Prostate gland (tissue), 2 donors: ENCODE measurements at regions not wholly inside any gene's neighbourhood (a gene's known extent, or its start where the extent isn't known, plus 50 kb on each side); places are given as distances from the start of the nearest gene placed in this dataset.

Source experiments
- DNase-seq: peaks from one replicate; pipeline ENCODE4 v3.0.0-alpha.2; 2019; ENCODE audit warnings: low spot score
- H3K27ac ChIP-seq, 2 donors: fragments of 200-600 bp; sonication (generic); 2 replicates each; pipeline ENCODE4 v1.5.1; 2017 to 2019
- H3K27me3 ChIP-seq: fragments of 200-600 bp; sonication (generic); replicated peaks from 2 replicates; pipeline ENCODE4 v1.5.1; 2019; ENCODE audit not compliant: insufficient read depth
- H3K36me3 ChIP-seq, 2 donors: fragments of 200-600 bp; sonication (generic); 1 replicate in 1 of 2; 2 replicates in 1 of 2; pipeline versions ENCODE4 v1.5.1 to v1.8.1; 2017 to 2019
- H3K4me1 ChIP-seq: fragments of 200-600 bp; sonication (generic); replicated peaks from 2 replicates; pipeline ENCODE4 v1.5.1; 2019
- H3K4me3 ChIP-seq, 2 donors: fragments of 200-600 bp; sonication (generic); 2 replicates each; pipeline ENCODE4 v1.5.1; 2017 to 2019
- H3K9me3 ChIP-seq: fragments of 200-600 bp; sonication (generic); 2 replicates; pipeline ENCODE4 v1.5.1; 2017
- CTCF ChIP-seq, 4 experiments: fragments of 200-600 bp in 2 of 4; fragments of 450-650 bp in 2 of 4; sonication (generic) in 2 of 4; IDR thresholded peaks; 1 replicate in 3 of 4; 2 replicates in 1 of 4; pipeline ENCODE4 v1.5.1; 2016 to 2019; ENCODE audit warnings: antibody characterized with exemption in 4 of 4, mild to moderate bottlenecking in 2 of 4, moderate library complexity in 2 of 4
- POLR2A ChIP-seq: fragments of 450-650 bp; IDR thresholded peaks from one replicate; pipeline ENCODE4 v1.6.1; 2016; ENCODE audit warnings: antibody characterized with exemption, mild to moderate bottlenecking
- POLR2AphosphoS5 ChIP-seq: sonication (generic); formaldehyde crosslinking; IDR thresholded peaks from one replicate; pipeline ENCODE4 v1.6.1; 2017; ENCODE audit warnings: antibody characterized with exemption
- WGBS: methylation state at CpG from one replicate; pipeline ENCODE4 v1.1.5; 2018; 5-methylcytosine and 5-hydroxymethylcytosine counted together
- intact Hi-C: fragments of 100-400 bp; cut with DNase I; formaldehyde crosslinking; loops from one replicate; pipeline ENCODE4 v1.14.2; 2022

DNA sequence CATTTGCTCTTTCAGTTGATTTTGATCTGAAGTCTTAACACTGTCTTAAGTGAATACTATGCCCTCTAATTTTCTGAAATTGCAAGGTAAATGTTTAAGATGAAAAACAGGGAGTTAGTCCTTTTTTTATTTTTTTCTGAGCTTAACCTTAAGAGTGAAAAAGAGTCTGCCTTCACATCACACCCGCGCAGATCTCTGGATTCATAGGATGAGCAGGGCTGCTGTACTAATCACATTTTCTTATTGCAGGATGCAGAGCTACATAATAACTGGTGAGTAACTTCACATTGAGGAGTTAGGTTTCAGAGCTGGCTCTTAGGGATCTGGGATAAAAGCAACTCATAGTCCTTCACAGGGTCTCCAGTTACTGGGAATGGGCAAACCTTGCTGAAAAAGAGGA, 188.7 kb upstream of the ATP1B1 start:
- WGBS: 89% methylated on average over 2 of the region's 2 CpGs
- no peak overlapping the region for H3K27ac ChIP-seq

GRCh38 chr1:168918860-168919741, 187.4 kb upstream of the ATP1B1 start:
- H3K27ac ChIP-seq: no peak overlapping the region
- peaks cover 6% of the 10 kb centered on the region for H3K4me1 ChIP-seq
- DNase-seq: no peak
- H3K27me3 ChIP-seq: no peaks in the 10 kb centered on the region
- TF ChIP-seq POLR2AphosphoS5 (no peak), CTCF (IDR thresholded peaks at IDR 0.05) (no peak), POLR2A (no peak)
- no peaks in the 10 kb centered on the region for H3K9me3 ChIP-seq
- no peaks in the 10 kb centered on the region for H3K36me3 ChIP-seq
- intact Hi-C loops: no loop called here
- WGBS: 82% methylated on average over 5 of the region's 5 CpGs
- H3K4me3 ChIP-seq: no peak overlapping the region

More for the DNA sequence above, 188.7 kb upstream of the ATP1B1 start:
- Histone ChIP-seq H3K9me3 (no peaks in the 10 kb centered on the region), H3K4me1 (peaks cover 8% of the 10 kb centered on the region), H3K4me3 (no peak overlapping the region), H3K36me3 (no peaks in the 10 kb centered on the region), H3K27me3 (no peaks in the 10 kb centered on the region)
- TF ChIP-seq CTCF (IDR thresholded peaks at IDR 0.05): no peak
- TF ChIP-seq POLR2A: no peak
- TF ChIP-seq POLR2AphosphoS5: no peak
- intact Hi-C loops: no loop called here
- no peak for DNase-seq

DNA sequence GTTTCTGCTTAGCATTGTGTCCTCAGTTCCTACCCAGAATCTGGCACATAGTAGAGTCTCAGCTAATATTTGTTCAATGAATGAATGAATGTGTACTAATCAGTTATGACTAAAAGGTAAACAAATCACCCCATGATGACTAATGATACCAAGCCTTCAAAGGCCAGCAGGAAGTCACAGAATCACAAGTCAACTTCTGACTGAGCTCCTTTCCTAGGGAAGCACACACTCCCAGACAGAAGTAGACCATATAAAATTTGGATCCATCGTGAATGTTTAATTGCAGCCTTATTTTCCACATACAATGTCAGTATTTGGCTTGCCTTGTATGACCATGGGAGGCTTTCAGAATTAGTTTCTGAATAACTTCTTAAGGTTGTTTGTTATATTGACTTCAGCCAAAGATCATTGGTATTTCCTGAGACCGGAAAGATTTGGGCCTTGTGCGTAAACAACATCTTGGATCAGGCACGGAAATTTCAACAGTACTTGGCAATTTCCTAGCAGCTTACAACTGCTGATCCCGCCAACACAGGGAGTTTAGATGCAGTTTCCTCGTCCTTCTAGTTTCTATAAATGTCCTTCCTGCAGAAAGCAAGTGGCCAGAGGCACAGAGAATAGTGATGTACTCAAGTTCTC, 185.9 kb upstream of the ATP1B1 start:
- Histone ChIP-seq H3K4me3 (no peak overlapping the region), H3K4me1 (peaks cover 6% of the 10 kb centered on the region), H3K27ac (peak overlapping the region in 1 of 2 donors; percentile 3), H3K9me3 (no peaks in the 10 kb centered on the region), H3K27me3 (no peaks in the 10 kb centered on the region), H3K36me3 (no peaks in the 10 kb centered on the region)
- intact Hi-C loops: no loop called here
- TF ChIP-seq POLR2A (no peak), POLR2AphosphoS5 (peak; percentile 69)
- WGBS: 28% methylated on average over 6 of the region's 6 CpGs
- peak; percentile 39 for DNase-seq

DNA sequence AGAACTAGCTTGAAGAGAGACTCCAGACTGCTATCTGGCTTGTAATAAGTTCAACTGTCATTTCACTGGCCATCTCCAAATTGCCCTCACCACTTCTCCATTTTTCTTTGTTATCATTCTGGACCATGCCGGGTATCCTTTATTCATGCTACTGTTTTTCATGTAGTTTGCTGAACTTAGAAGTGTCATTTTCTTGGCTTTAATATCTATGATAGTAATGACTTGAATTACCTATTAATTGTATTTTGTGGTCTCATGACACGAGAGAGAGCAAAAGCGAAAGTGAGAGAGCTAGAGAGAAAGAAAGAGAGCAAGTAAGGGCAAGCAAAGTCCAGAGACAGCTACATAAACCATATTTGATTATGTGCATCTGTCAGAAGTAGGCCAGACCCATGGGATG, 184.9 kb upstream of the ATP1B1 start:
- DNase-seq: no peak
- TF ChIP-seq CTCF (IDR thresholded peaks at IDR 0.05) (no peak), POLR2AphosphoS5 (no peak), POLR2A (no peak)
- Histone ChIP-seq H3K27ac (no peak overlapping the region), H3K4me3 (no peak overlapping the region), H3K4me1 (peaks cover 6% of the 10 kb centered on the region), H3K27me3 (no peaks in the 10 kb centered on the region), H3K9me3 (no peaks in the 10 kb centered on the region), H3K36me3 (no peaks in the 10 kb centered on the region)
- intact Hi-C loops: no loop called here
- 45% methylated on average over 3 of the region's 3 CpGs for WGBS

DNA sequence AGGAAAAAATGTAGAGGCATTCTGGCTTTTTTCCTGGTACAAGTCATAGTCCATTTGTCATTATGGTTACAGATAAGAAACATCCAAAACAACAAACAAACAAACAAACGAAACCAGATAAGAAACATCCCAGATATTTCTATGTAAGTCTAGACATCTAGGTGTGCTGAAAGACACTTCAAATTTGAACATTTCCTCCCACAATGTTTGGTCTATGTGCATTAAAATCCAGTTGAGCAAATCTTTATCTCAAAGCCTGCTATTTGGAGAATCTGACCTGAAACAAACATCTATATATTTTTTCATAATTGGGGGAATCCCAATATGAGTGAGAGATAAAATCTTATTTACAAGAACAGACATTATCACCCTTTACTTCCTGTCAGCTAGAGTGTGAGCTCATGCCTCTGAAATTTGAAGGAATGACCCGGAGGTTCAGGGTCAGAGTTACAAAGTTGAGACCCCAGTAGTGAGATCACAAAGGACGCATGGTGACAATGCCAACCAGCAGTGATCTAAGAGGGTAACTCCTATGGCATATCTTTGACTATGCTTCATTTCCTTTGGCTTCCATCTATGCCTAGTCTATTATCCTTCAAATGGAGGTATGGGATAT, 182.9 kb upstream of the ATP1B1 start:
- intact Hi-C loops: no loop called here
- Histone ChIP-seq H3K4me3 (no peak overlapping the region), H3K9me3 (no peaks in the 10 kb centered on the region), H3K36me3 (no peaks in the 10 kb centered on the region), H3K27me3 (no peaks in the 10 kb centered on the region), H3K4me1 (peaks cover 6% of the 10 kb centered on the region), H3K27ac (no peak overlapping the region)
- no peak for DNase-seq
- TF ChIP-seq POLR2A (no peak), POLR2AphosphoS5 (no peak), CTCF (IDR thresholded peaks at IDR 0.05) (no peak)
- 87% methylated on average over 3 of the region's 3 CpGs for WGBS
